ENCODE measurements at regions not wholly inside any gene's neighbourhood (a gene's known extent, or its start where the extent isn't known, plus 50 kb on each side); places are given as distances from the start of the nearest gene placed in this dataset.
"Not testable (repeated sequence)": the region's sequence is repeated elsewhere in the genome, so short reads cannot be mapped to it uniquely, and the experiment has no call there.

DNA sequence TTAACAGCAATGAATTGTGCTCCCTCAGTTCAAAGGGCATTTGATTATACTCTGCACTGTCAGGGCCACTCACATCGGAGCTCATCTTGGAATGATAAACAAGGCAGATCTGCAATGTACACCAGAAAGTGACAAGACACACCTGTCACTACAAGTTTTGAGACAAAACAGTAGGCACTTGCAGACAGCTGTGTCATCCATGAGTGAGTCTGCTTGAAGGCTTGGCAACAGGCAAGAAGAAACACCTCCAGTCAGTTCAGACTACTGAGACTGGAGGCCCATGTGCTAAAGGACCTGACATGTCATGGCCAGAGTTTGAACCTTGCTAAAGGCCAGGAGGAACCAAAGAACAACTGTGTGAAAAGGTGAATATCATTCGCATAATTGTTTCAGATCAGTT is 354.5 kb downstream of the CEP170 start:
- TF ChIP-seq, protein P1, sequence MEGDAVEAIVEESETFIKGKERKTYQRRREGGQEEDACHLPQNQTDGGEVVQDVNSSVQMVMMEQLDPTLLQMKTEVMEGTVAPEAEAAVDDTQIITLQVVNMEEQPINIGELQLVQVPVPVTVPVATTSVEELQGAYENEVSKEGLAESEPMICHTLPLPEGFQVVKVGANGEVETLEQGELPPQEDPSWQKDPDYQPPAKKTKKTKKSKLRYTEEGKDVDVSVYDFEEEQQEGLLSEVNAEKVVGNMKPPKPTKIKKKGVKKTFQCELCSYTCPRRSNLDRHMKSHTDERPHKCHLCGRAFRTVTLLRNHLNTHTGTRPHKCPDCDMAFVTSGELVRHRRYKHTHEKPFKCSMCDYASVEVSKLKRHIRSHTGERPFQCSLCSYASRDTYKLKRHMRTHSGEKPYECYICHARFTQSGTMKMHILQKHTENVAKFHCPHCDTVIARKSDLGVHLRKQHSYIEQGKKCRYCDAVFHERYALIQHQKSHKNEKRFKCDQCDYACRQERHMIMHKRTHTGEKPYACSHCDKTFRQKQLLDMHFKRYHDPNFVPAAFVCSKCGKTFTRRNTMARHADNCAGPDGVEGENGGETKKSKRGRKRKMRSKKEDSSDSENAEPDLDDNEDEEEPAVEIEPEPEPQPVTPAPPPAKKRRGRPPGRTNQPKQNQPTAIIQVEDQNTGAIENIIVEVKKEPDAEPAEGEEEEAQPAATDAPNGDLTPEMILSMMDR (IDR thresholded peaks at IDR 0.05), result not testable (repeated sequence)
- TF ChIP-seq POLR2A (IDR thresholded peaks at IDR 0.05), result not testable (repeated sequence)
